HepG2 (cell line): ENCODE measurements at regions not wholly inside any gene's neighbourhood (a gene's known extent, or its start where the extent isn't known, plus 50 kb on each side); places are given as distances from the start of the nearest gene placed in this dataset.

ENCODE experiments used
- DPF2 ChIP-seq: sonication (generic); formaldehyde crosslinking; IDR thresholded peaks from 2 replicates; pipeline ENCODE4 v1.4.0; 2020; ENCODE audit warnings: mild to moderate bottlenecking, low read depth, missing genetic modification reagents, borderline replicate concordance
- EZH2 ChIP-seq: conservative IDR thresholded peaks from 2 replicates; pipeline ENCODE4 v1.6.1; 2012; ENCODE audit warnings: mild to moderate bottlenecking, low read depth, low read length, moderate library complexity
- KDM5B ChIP-seq: sonication (generic); formaldehyde crosslinking; IDR thresholded peaks from 2 replicates; pipeline ENCODE4 v1.4.0; 2020; ENCODE audit warnings: missing genetic modification reagents, mild to moderate bottlenecking, borderline replicate concordance
- MYNN ChIP-seq: sonication (generic); formaldehyde crosslinking; IDR thresholded peaks from 2 replicates; pipeline ENCODE4 v1.4.0; 2020; ENCODE audit warnings: mild to moderate bottlenecking, low read depth, missing genetic modification reagents
- POLR2AphosphoS5 ChIP-seq: IDR thresholded peaks from 2 replicates; pipeline ENCODE4 v1.6.1; 2012; ENCODE audit warnings: low read depth, low read length
- TF ChIP-seq, protein P1 (sequence below): IDR thresholded peaks from 2 replicates; pipeline ENCODE4 v1.6.1; 2016
- TF ChIP-seq, protein P2 (sequence below): IDR thresholded peaks from 2 replicates; pipeline ENCODE4 v1.6.1; 2016; ENCODE audit warnings: missing compliant biosample characterization, missing genetic modification reagents, borderline replicate concordance
- TF ChIP-seq, protein P3 (sequence below): sonication (generic); formaldehyde crosslinking; IDR thresholded peaks from 2 replicates; pipeline ENCODE4 v1.5.0; 2020; ENCODE audit warnings: mild to moderate bottlenecking, missing genetic modification reagents, moderate library complexity
- TF ChIP-seq, protein P4 (sequence below): sonication (generic); formaldehyde crosslinking; IDR thresholded peaks from 2 replicates; pipeline ENCODE4 v1.8.0; 2022; ENCODE audit warnings: mild to moderate bottlenecking, missing genetic modification reagents

DNA sequence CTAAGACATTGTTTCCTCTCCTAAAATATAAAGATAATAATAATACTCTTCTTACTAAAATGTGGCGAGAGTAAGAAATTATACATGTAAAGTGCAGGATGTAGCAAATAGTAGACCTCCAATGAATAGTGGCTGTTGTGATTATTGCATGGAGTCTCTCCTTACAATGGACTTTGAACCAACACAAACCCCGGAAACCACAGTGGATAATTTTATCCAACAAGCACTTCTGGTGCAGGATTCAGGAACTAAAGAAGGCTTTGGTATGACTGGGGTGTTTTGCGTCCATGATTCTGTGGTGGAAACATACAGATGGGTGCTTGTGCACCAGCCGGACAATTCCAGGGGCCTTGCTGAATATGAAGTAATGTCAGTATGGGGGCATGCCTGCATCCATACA, 146.4 kb upstream of the UBASH3B start:
- TF ChIP-seq, protein P1, sequence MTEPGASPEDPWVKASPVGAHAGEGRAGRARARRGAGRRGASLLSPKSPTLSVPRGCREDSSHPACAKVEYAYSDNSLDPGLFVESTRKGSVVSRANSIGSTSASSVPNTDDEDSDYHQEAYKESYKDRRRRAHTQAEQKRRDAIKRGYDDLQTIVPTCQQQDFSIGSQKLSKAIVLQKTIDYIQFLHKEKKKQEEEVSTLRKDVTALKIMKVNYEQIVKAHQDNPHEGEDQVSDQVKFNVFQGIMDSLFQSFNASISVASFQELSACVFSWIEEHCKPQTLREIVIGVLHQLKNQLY (CRISPR knock-in tag), result no peak
- no peak for TF ChIP-seq KDM5B (CRISPR knock-in tag)
- TF ChIP-seq, protein P2, sequence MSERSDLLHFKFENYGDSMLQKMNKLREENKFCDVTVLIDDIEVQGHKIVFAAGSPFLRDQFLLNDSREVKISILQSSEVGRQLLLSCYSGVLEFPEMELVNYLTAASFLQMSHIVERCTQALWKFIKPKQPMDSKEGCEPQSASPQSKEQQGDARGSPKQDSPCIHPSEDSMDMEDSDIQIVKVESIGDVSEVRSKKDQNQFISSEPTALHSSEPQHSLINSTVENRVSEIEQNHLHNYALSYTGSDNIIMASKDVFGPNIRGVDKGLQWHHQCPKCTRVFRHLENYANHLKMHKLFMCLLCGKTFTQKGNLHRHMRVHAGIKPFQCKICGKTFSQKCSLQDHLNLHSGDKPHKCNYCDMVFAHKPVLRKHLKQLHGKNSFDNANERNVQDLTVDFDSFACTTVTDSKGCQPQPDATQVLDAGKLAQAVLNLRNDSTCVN (CRISPR knock-in tag), result no peak
- TF ChIP-seq DPF2 (CRISPR knock-in tag), result no peak
- no peak for TF ChIP-seq EZH2
- TF ChIP-seq MYNN (CRISPR knock-in tag), result no peak
- TF ChIP-seq, protein P3, sequence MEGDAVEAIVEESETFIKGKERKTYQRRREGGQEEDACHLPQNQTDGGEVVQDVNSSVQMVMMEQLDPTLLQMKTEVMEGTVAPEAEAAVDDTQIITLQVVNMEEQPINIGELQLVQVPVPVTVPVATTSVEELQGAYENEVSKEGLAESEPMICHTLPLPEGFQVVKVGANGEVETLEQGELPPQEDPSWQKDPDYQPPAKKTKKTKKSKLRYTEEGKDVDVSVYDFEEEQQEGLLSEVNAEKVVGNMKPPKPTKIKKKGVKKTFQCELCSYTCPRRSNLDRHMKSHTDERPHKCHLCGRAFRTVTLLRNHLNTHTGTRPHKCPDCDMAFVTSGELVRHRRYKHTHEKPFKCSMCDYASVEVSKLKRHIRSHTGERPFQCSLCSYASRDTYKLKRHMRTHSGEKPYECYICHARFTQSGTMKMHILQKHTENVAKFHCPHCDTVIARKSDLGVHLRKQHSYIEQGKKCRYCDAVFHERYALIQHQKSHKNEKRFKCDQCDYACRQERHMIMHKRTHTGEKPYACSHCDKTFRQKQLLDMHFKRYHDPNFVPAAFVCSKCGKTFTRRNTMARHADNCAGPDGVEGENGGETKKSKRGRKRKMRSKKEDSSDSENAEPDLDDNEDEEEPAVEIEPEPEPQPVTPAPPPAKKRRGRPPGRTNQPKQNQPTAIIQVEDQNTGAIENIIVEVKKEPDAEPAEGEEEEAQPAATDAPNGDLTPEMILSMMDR (CRISPR knock-in tag), result no peak
- TF ChIP-seq, protein P4, sequence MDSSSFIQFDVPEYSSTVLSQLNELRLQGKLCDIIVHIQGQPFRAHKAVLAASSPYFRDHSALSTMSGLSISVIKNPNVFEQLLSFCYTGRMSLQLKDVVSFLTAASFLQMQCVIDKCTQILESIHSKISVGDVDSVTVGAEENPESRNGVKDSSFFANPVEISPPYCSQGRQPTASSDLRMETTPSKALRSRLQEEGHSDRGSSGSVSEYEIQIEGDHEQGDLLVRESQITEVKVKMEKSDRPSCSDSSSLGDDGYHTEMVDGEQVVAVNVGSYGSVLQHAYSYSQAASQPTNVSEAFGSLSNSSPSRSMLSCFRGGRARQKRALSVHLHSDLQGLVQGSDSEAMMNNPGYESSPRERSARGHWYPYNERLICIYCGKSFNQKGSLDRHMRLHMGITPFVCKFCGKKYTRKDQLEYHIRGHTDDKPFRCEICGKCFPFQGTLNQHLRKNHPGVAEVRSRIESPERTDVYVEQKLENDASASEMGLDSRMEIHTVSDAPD, result no peak
- no peak for TF ChIP-seq POLR2AphosphoS5
